ENCODE measurements at regions not wholly inside any gene's neighbourhood (a gene's known extent, or its start where the extent isn't known, plus 50 kb on each side); places are given as distances from the start of the nearest gene placed in this dataset.

DNA sequence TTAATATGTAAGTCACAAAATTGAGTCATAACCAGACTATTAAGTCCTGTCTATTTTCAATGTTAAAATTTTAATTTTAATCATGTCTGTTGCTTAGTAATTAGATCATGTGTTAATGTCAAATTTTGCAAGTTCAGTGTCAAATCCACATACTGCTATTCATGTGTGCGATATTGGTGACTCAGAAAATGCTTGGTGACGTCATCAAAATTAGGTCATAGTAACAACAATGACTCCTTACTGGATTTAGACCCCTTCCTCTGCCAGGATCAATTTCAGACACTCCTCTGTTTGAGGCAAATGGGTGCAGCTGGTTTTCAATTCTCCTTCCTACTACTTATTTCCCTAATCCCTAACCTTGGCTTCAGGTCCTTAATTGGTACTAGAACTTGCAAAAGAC lies 1394.3 kb upstream of the SLC10A2 start:
- Histone ChIP-seq H3K9me3 (ENCODE audit: control insufficient read depth, low read length) (no peaks in the 10 kb centered on the region), H3K9ac (ENCODE audit: low read length) (no peak overlapping the region), H3K27me3 (ENCODE audit: control insufficient read depth, insufficient read depth, low read length) (no peaks in the 10 kb centered on the region), H3K4me3 (ENCODE audit: low read length) (no peak overlapping the region), H3K4me1 (ENCODE audit: control insufficient read depth, insufficient read depth, low read length) (no peaks in the 10 kb centered on the region), H3K36me3 (ENCODE audit: control insufficient read depth, insufficient read depth, low read length) (no peaks in the 10 kb centered on the region)

- H3K27me3 ChIP-seq (ENCODE audit: control insufficient read depth, insufficient read depth, low read length), result no peaks in the 10 kb centered on the region
- no peak overlapping the region for H3K4me3 ChIP-seq (ENCODE audit: low read length)
- H3K9ac ChIP-seq (ENCODE audit: low read length), result no peak overlapping the region
- H3K4me1 ChIP-seq (ENCODE audit: control insufficient read depth, insufficient read depth, low read length), result no peaks in the 10 kb centered on the region
- H3K36me3 ChIP-seq (ENCODE audit: control insufficient read depth, insufficient read depth, low read length), result no peaks in the 10 kb centered on the region
- no peaks in the 10 kb centered on the region for H3K9me3 ChIP-seq (ENCODE audit: control insufficient read depth, low read length)
Measured at GRCh38 chr13:104450006-104450405, 1383.8 kb upstream of the SLC10A2 start.

- Histone ChIP-seq H3K4me3 (ENCODE audit: low read length) (no peak overlapping the region), H3K27me3 (ENCODE audit: control insufficient read depth, insufficient read depth, low read length) (no peaks in the 10 kb centered on the region), H3K9me3 (ENCODE audit: control insufficient read depth, low read length) (no peaks in the 10 kb centered on the region), H3K4me1 (ENCODE audit: control insufficient read depth, insufficient read depth, low read length) (no peaks in the 10 kb centered on the region), H3K9ac (ENCODE audit: low read length) (no peak overlapping the region), H3K36me3 (ENCODE audit: control insufficient read depth, insufficient read depth, low read length) (no peaks in the 10 kb centered on the region)
Measured at GRCh38 chr13:104447348-104447747, 1381.1 kb upstream of the SLC10A2 start.

DNA sequence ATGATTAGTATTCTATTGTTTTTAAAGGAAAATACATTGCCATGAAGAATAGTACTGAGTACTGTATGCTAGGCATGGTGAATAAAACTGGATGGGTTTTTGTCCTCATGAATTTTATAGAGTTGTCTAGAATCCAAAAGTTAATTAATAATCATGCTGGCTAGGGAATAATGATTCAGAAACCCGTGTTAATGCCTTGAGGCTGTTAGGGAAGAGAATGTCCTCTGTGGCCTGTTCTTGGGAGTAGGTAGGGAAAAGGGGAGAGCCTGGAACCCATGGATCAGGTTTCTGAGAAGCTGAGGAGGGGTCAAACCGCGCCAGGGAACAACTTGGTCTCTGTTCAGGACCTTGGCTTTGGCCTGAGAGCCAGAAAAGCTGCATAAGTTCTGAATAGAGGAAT lies 1376.3 kb upstream of the SLC10A2 start:
- Histone ChIP-seq H3K9ac (ENCODE audit: low read length) (no peak overlapping the region), H3K9me3 (ENCODE audit: control insufficient read depth, low read length) (no peaks in the 10 kb centered on the region), H3K36me3 (ENCODE audit: control insufficient read depth, insufficient read depth, low read length) (no peaks in the 10 kb centered on the region), H3K4me3 (ENCODE audit: low read length) (no peak overlapping the region), H3K4me1 (ENCODE audit: control insufficient read depth, insufficient read depth, low read length) (no peaks in the 10 kb centered on the region), H3K27me3 (ENCODE audit: control insufficient read depth, insufficient read depth, low read length) (no peaks in the 10 kb centered on the region)

GRCh38 chr13:104436555-104436954 lies 1370.3 kb upstream of the SLC10A2 start:
- H3K4me3 ChIP-seq (ENCODE audit: low read length), result no peak overlapping the region
- H3K9ac ChIP-seq (ENCODE audit: low read length), result no peak overlapping the region
- no peaks in the 10 kb centered on the region for H3K27me3 ChIP-seq (ENCODE audit: control insufficient read depth, insufficient read depth, low read length)
- no peaks in the 10 kb centered on the region for H3K9me3 ChIP-seq (ENCODE audit: control insufficient read depth, low read length)
- no peaks in the 10 kb centered on the region for H3K36me3 ChIP-seq (ENCODE audit: control insufficient read depth, insufficient read depth, low read length)
- no peaks in the 10 kb centered on the region for H3K4me1 ChIP-seq (ENCODE audit: control insufficient read depth, insufficient read depth, low read length)

DNA sequence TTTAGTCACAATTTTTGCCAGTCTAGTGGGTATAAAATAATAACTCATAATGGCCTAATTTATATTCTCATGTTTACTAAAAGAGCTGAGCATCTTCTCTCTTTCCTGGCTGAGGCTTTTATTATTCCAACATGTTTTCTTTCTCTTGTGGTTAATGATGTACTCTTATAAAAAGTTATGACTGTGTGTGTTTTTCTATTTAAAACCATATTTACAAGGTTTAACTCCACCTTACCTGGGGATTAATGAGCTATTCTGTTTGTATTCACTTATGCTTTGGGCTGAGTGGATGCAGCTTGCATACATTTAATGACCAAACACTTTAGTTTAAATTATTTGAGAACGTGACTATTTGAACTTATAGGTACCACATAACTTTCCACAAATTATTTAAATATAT lies 1365.7 kb upstream of the SLC10A2 start:
- H3K9ac ChIP-seq (ENCODE audit: low read length), result no peak overlapping the region
- no peak overlapping the region for H3K4me3 ChIP-seq (ENCODE audit: low read length)

DNA sequence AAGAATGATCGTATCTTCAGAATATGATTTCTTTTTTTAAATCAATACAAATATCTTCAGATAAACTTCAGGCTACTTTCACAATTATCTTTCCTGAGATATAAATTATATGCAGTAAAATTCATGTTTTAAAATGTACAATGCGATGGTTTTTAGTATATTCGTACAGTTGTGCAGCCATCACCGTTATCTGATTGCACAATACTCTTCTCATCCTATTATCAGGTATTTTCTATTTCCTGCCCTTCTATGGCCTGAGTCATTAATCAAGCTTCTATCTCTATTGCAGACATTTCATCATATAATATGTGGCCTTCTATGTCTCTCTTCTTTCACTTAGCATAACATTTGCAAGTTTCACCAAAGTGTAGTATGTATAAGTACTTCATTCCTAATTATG lies 1360.2 kb upstream of the SLC10A2 start:
- Histone ChIP-seq H3K4me1 (ENCODE audit: control insufficient read depth, insufficient read depth, low read length) (no peaks in the 10 kb centered on the region), H3K9ac (ENCODE audit: low read length) (no peak overlapping the region), H3K9me3 (ENCODE audit: control insufficient read depth, low read length) (no peaks in the 10 kb centered on the region), H3K4me3 (ENCODE audit: low read length) (no peak overlapping the region), H3K36me3 (ENCODE audit: control insufficient read depth, insufficient read depth, low read length) (no peaks in the 10 kb centered on the region), H3K27me3 (ENCODE audit: control insufficient read depth, insufficient read depth, low read length) (no peaks in the 10 kb centered on the region)

More for the DNA sequence above, 1365.7 kb upstream of the SLC10A2 start:
- H3K36me3 ChIP-seq (ENCODE audit: control insufficient read depth, insufficient read depth, low read length), result no peaks in the 10 kb centered on the region
- no peaks in the 10 kb centered on the region for H3K27me3 ChIP-seq (ENCODE audit: control insufficient read depth, insufficient read depth, low read length)
- H3K4me1 ChIP-seq (ENCODE audit: control insufficient read depth, insufficient read depth, low read length), result no peaks in the 10 kb centered on the region
- no peaks in the 10 kb centered on the region for H3K9me3 ChIP-seq (ENCODE audit: control insufficient read depth, low read length)

DNA sequence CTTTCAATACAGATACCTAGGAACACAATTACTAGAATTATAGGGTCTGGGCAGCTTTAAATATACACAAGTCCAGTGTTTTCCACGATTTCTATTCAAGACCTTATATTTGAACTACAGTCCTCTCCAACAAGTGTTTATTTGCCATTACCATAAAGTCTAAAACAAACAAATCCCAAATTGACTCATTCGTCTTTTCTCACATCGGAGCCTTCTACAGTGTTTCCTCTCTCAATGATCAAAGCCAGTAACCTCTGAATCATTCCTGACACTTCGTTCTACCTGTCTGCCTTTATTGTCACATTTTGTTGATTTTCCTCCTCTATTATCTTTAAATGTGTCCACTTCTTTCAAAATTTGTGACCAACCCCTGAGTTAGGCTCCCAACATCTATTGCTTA lies 1356.5 kb upstream of the SLC10A2 start:
- Histone ChIP-seq H3K9ac (ENCODE audit: low read length) (no peak overlapping the region), H3K36me3 (ENCODE audit: control insufficient read depth, insufficient read depth, low read length) (no peaks in the 10 kb centered on the region), H3K4me1 (ENCODE audit: control insufficient read depth, insufficient read depth, low read length) (no peaks in the 10 kb centered on the region), H3K27me3 (ENCODE audit: control insufficient read depth, insufficient read depth, low read length) (no peaks in the 10 kb centered on the region), H3K4me3 (ENCODE audit: low read length) (no peak overlapping the region), H3K9me3 (ENCODE audit: control insufficient read depth, low read length) (no peaks in the 10 kb centered on the region)

- Histone ChIP-seq H3K27me3 (ENCODE audit: control insufficient read depth, insufficient read depth, low read length) (no peaks in the 10 kb centered on the region), H3K4me3 (ENCODE audit: low read length) (no peak overlapping the region), H3K4me1 (ENCODE audit: control insufficient read depth, insufficient read depth, low read length) (no peaks in the 10 kb centered on the region), H3K36me3 (ENCODE audit: control insufficient read depth, insufficient read depth, low read length) (no peaks in the 10 kb centered on the region), H3K9ac (ENCODE audit: low read length) (no peak overlapping the region), H3K9me3 (ENCODE audit: control insufficient read depth, low read length) (no peaks in the 10 kb centered on the region)
Measured at GRCh38 chr13:104416973-104417372, 1350.8 kb upstream of the SLC10A2 start.

DNA sequence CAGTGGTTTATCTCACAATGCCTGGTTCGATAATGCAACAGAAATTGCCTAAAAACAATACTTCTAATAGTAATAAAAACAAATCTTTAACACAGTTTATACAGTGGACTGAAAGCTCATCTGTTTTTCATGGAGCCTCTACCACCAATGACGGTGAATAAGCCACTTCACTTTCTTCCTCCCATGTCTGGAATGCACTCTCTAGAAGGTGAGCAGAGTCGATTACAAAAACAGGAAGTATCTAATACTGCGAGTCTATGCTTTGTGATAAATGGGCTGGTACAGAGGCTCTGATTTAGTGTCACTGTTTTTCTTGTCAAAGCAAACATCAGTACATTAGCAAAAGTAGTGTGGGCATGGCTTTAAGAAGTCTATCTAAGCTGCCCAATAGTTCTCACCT lies 1348.6 kb upstream of the SLC10A2 start:
- Histone ChIP-seq H3K4me3 (ENCODE audit: low read length) (no peak overlapping the region), H3K9me3 (ENCODE audit: control insufficient read depth, low read length) (no peaks in the 10 kb centered on the region), H3K4me1 (ENCODE audit: control insufficient read depth, insufficient read depth, low read length) (no peaks in the 10 kb centered on the region), H3K27me3 (ENCODE audit: control insufficient read depth, insufficient read depth, low read length) (no peaks in the 10 kb centered on the region), H3K36me3 (ENCODE audit: control insufficient read depth, insufficient read depth, low read length) (no peaks in the 10 kb centered on the region), H3K9ac (ENCODE audit: low read length) (no peak overlapping the region)

DNA sequence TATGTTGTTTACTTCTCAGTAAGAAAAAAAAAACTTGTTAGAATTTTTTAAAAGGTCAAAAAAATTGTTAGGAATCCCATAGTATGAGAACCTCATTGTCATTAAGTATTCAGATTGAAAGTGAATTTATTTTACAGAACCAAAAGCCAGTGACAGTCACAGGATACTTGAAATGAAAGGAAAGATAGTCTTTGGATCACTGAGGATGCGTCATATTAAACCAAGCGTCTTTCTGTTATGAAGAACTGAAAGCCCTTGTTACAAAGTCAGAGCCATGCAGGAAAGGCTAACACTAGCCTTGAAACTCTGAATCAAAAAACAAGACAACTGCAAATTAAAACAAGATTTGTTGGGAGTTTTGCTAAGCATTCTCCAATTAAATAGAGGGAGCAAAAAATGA lies 1348.0 kb upstream of the SLC10A2 start:
- H3K9ac ChIP-seq (ENCODE audit: low read length), result no peak overlapping the region
- no peaks in the 10 kb centered on the region for H3K27me3 ChIP-seq (ENCODE audit: control insufficient read depth, insufficient read depth, low read length)

GRCh38 chr13:104411141-104411765 lies 1345.0 kb upstream of the SLC10A2 start:
- no peak overlapping the region for H3K4me3 ChIP-seq (ENCODE audit: low read length)
- no peaks in the 10 kb centered on the region for H3K27me3 ChIP-seq (ENCODE audit: control insufficient read depth, insufficient read depth, low read length)
- H3K9ac ChIP-seq (ENCODE audit: low read length), result no peak overlapping the region
- H3K9me3 ChIP-seq (ENCODE audit: control insufficient read depth, low read length), result no peaks in the 10 kb centered on the region
- no peaks in the 10 kb centered on the region for H3K4me1 ChIP-seq (ENCODE audit: control insufficient read depth, insufficient read depth, low read length)
- no peaks in the 10 kb centered on the region for H3K36me3 ChIP-seq (ENCODE audit: control insufficient read depth, insufficient read depth, low read length)

More for the DNA sequence above, 1348.0 kb upstream of the SLC10A2 start:
- Histone ChIP-seq H3K4me3 (ENCODE audit: low read length) (no peak overlapping the region), H3K36me3 (ENCODE audit: control insufficient read depth, insufficient read depth, low read length) (no peaks in the 10 kb centered on the region), H3K9me3 (ENCODE audit: control insufficient read depth, low read length) (no peaks in the 10 kb centered on the region), H3K4me1 (ENCODE audit: control insufficient read depth, insufficient read depth, low read length) (no peaks in the 10 kb centered on the region)

DNA sequence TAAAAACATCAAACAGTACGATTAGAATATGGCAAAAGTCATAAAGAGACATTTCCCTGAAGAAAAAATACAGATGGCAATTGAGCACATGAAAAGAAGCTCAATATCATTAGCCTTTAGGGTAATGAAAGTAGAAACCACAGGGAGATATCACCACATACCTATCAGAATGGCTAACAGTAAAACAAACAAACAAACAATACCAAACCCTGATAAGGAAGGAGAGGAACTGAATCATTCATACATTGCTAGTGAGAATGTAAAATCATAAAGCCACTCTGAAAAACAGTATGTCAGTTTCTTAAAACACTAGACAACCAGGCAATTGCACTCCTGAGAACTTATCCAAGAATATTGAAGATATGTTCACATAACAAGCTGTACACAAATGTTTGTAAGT lies 1342.5 kb upstream of the SLC10A2 start:
- Histone ChIP-seq H3K9ac (ENCODE audit: low read length) (no peak overlapping the region), H3K4me1 (ENCODE audit: control insufficient read depth, insufficient read depth, low read length) (no peaks in the 10 kb centered on the region), H3K27me3 (ENCODE audit: control insufficient read depth, insufficient read depth, low read length) (no peaks in the 10 kb centered on the region), H3K36me3 (ENCODE audit: control insufficient read depth, insufficient read depth, low read length) (no peaks in the 10 kb centered on the region), H3K4me3 (ENCODE audit: low read length) (no peak overlapping the region), H3K9me3 (ENCODE audit: control insufficient read depth, low read length) (no peaks in the 10 kb centered on the region)
